HFFc6 (cell line): ENCODE measurements at regions not wholly inside any gene's neighbourhood (a gene's known extent, or its start where the extent isn't known, plus 50 kb on each side); places are given as distances from the start of the nearest gene placed in this dataset.
A peak's percentile ranks its signal among the peaks of the same experiment; 100 is the strongest.

ENCODE experiments used
- DNase-seq: peaks from one replicate; pipeline ENCODE4 v3.0.0-alpha.2; 2018
- H3K27ac Mint-ChIP-seq: 2 replicates; pipeline ENCODE4 v1.8.0; 2020; ENCODE audit warnings: mild to moderate bottlenecking, mixed read lengths
- H3K27me3 Mint-ChIP-seq: 2 replicates; pipeline ENCODE4 v1.8.0; 2021; ENCODE audit warnings: mild to moderate bottlenecking, moderate library complexity, mixed read lengths; ENCODE audit not compliant: insufficient read depth
- H3K36me3 Mint-ChIP-seq: 2 replicates; pipeline ENCODE4 v1.8.0; 2021; ENCODE audit warnings: low read depth, mixed read lengths
- H3K4me1 Mint-ChIP-seq: 2 replicates; pipeline ENCODE4 v1.8.0; 2020; ENCODE audit warnings: low read depth, mixed read lengths
- H3K4me3 Mint-ChIP-seq: 2 replicates; pipeline ENCODE4 v1.8.0; 2020; ENCODE audit warnings: mild to moderate bottlenecking, moderate library complexity, mixed read lengths
- H3K9me3 Mint-ChIP-seq: 2 replicates; pipeline ENCODE4 v1.8.0; 2020; ENCODE audit warnings: mild to moderate bottlenecking, mixed read lengths
- TF ChIP-seq, protein P1 (sequence below): fragments of 200-600 bp; sonication (generic); IDR thresholded peaks from 2 replicates; pipeline ENCODE4 v1.5.0; 2021; ENCODE audit warnings: antibody characterized with exemption, mild to moderate bottlenecking

GRCh38 chr1:103256490-103256889, 148.2 kb upstream of the COL11A1 start:
- Mint-ChIP-seq H3K4me1 (peaks cover 50% of the 10 kb centered on the region), H3K36me3 (no peaks in the 10 kb centered on the region; the same call in 1 of the 2 replicates), H3K9me3 (no peaks in the 10 kb centered on the region), H3K27ac (peak overlapping the region; percentile 51; the same call in 1 of the 2 replicates), H3K27me3 (no peaks in the 10 kb centered on the region), H3K4me3 (no peak overlapping the region)
- TF ChIP-seq, protein P1, sequence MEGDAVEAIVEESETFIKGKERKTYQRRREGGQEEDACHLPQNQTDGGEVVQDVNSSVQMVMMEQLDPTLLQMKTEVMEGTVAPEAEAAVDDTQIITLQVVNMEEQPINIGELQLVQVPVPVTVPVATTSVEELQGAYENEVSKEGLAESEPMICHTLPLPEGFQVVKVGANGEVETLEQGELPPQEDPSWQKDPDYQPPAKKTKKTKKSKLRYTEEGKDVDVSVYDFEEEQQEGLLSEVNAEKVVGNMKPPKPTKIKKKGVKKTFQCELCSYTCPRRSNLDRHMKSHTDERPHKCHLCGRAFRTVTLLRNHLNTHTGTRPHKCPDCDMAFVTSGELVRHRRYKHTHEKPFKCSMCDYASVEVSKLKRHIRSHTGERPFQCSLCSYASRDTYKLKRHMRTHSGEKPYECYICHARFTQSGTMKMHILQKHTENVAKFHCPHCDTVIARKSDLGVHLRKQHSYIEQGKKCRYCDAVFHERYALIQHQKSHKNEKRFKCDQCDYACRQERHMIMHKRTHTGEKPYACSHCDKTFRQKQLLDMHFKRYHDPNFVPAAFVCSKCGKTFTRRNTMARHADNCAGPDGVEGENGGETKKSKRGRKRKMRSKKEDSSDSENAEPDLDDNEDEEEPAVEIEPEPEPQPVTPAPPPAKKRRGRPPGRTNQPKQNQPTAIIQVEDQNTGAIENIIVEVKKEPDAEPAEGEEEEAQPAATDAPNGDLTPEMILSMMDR, result no peak
- DNase-seq, result peak; percentile 63

GRCh38 chr1:103254691-103255090, 146.4 kb upstream of the COL11A1 start:
- TF ChIP-seq, protein P1, result no peak
- peak overlapping the region; percentile 4; the same call in 1 of the 2 replicates for H3K27ac Mint-ChIP-seq
- no peaks in the 10 kb centered on the region for H3K9me3 Mint-ChIP-seq
- no peaks in the 10 kb centered on the region; the same call in 1 of the 2 replicates for H3K36me3 Mint-ChIP-seq
- no peak for DNase-seq
- no peaks in the 10 kb centered on the region for H3K27me3 Mint-ChIP-seq
- H3K4me3 Mint-ChIP-seq, result peak overlapping the region; percentile 17; the same call in 1 of the 2 replicates
- peaks cover 61% of the 10 kb centered on the region for H3K4me1 Mint-ChIP-seq

DNA sequence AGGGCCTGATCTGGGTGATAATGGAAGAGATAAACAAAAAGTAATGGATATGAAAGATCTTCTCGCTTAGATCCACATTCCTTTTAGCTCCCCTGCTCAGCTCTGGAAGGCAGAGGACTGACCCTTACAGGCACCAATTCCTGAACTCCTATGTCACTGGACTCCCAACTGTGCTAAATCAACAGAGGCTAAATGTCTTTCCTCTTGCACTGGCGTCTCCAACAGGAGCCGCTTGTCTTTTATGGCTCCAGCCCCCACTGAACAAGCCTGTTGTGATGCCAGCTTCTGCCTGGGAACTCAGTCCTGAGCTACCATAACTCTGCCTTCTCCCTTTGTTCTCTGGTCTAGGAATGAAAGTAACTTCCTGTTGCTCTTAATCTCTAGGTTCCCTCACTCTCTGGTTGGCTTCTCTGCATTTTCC, 142.1 kb upstream of the COL11A1 start:
- Mint-ChIP-seq H3K36me3 (no peaks in the 10 kb centered on the region; the same call in 1 of the 2 replicates), H3K9me3 (no peaks in the 10 kb centered on the region), H3K4me3 (peak overlapping the region; percentile 53), H3K4me1 (peaks cover 40% of the 10 kb centered on the region), H3K27me3 (no peaks in the 10 kb centered on the region), H3K27ac (peak overlapping the region; percentile 87)
- TF ChIP-seq, protein P1, result no peak
- peak; percentile 75 for DNase-seq

DNA sequence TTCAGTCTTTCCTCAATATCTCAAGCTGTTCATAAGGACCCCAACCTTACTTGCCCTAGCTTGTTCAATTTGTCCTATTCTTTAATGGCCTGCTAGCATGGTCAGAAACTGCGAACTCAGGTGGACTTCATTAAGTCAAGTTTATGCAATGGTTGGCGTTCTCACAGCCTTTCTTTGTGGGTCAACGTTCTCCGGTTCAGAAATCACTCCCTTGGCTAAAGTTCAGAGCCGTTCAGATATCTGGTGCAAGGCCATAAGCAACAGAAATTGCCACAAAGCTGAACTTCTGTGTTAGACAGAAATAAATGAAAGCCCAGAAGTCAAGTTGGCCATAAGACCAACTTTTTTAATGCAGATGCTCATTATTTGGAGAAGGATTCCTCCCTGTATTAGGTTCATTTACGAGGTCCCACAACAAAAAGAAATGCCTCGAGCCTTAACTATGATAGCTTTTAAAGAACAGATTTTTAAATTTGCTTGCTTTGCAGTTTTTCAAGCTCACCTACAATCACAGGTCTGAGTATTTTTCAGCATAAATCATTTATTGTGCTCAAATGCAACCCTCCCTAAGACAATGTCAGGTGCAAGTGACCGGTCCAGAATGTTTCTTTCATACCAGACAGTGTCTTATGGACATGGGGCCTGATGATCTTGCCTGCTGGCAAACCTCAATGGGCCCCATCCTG, 140.2 kb upstream of the COL11A1 start:
- Mint-ChIP-seq H3K27ac (no peak overlapping the region), H3K4me3 (no peak overlapping the region), H3K27me3 (no peaks in the 10 kb centered on the region), H3K4me1 (peaks cover 21% of the 10 kb centered on the region), H3K9me3 (no peaks in the 10 kb centered on the region), H3K36me3 (no peaks in the 10 kb centered on the region; the same call in 1 of the 2 replicates)
- TF ChIP-seq, protein P1, result no peak
- DNase-seq, result no peak

GRCh38 chr1:103247517-103247916, 139.2 kb upstream of the COL11A1 start:
- H3K36me3 Mint-ChIP-seq, result no peaks in the 10 kb centered on the region; the same call in 1 of the 2 replicates
- TF ChIP-seq, protein P1, result no peak
- no peaks in the 10 kb centered on the region for H3K27me3 Mint-ChIP-seq
- no peak overlapping the region for H3K4me3 Mint-ChIP-seq
- H3K4me1 Mint-ChIP-seq, result peaks cover 16% of the 10 kb centered on the region
- no peak for DNase-seq
- H3K27ac Mint-ChIP-seq, result no peak overlapping the region
- no peaks in the 10 kb centered on the region for H3K9me3 Mint-ChIP-seq
